GM04504 (cell line): ENCODE measurements at regions not wholly inside any gene's neighbourhood (a gene's known extent, or its start where the extent isn't known, plus 50 kb on each side); places are given as distances from the start of the nearest gene placed in this dataset.

Experiments used
- DNase-seq: peaks from one replicate; pipeline ENCODE4 v3.0.0-alpha.2; 2012; ENCODE audit warnings: low read depth

- DNase-seq: peak; percentile 7
These were observed 395.2 kb upstream of the DCN start for GRCh38 chr12:91577586-91578539.

- DNase-seq: no peak
These were observed 393.8 kb upstream of the DCN start for GRCh38 chr12:91576432-91576831.

GRCh38 chr12:91575630-91576029 is 393.0 kb upstream of the DCN start:
- no peak for DNase-seq

DNA sequence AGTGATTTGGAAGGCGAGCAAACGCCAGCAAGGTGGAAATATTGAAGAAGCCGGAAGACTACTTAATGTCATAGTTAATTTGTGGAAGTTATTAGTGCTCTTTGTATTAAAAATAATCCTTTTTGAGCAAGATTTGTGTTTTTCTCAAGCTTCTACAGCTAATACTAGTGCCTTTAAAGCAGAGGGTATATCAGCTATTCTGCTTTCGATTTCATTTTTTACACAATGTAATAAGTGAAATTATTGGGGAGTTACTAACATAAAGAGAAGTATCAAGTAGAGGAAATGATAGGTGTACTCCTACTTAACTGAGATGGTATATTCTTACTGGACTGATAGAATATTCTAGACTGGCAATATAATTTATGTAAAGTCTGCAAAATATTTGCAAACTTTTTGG is 392.4 kb upstream of the DCN start:
- no peak for DNase-seq

- DNase-seq: no peak
These were observed 391.8 kb upstream of the DCN start for GRCh38 chr12:91574391-91574790.

DNA sequence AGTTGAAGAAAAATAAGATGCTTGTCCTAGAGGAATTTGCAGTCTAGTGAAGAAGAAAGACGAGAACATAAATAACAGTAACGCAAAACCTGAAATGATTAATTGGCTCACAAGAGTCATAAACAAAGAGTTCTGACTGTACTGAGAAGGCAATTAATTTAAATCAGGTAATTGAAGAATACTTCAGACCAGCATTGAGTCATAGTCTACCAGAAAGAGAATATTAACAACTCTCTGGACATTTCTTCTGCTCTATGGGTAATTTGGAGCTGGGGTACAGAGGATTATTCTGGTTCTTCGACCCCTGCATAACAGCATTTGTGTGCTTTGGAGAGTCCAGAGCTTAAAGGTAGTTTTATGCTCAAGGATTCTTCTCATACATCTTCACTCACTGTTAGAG is 390.3 kb upstream of the DCN start:
- DNase-seq: no peak

GRCh38 chr12:91567100-91567485 is 384.5 kb upstream of the DCN start:
- DNase-seq: no peak

DNA sequence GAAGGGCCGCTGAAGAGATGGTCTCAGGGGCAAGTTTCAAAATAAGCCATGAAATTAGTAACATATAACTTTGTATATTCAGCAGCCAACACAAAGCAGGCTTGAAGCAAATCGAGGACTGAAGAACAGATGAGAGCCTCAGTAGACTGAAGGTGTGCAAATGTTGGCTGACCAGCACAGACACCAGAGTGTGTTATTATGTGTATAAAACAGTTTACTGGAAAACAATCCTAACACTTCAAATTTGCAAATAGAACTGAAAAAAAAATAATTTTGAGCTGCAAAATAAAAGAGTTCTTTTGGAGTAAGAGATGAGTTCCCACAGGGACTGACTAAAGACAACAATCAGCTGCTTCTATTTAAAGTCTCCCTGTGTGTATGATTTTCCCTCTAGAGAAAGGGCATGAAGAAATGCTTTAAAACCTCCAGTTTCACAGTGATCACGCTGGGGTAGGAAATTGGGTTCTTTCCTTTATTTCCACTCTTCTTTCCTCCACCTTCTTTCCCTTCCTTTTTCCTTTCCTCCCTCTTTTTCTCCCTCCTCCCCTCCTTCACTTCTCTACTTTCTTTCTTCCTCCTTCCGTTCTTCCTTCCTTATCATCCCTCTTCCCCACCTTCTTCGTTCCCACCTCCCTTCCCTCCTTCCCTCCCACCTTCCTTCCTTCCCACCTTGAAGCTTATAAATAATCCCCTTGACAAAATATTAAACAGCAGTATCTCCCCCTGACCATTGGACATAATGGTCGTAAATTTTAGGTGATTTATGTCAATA is 383.9 kb upstream of the DCN start:
- no peak for DNase-seq

DNA sequence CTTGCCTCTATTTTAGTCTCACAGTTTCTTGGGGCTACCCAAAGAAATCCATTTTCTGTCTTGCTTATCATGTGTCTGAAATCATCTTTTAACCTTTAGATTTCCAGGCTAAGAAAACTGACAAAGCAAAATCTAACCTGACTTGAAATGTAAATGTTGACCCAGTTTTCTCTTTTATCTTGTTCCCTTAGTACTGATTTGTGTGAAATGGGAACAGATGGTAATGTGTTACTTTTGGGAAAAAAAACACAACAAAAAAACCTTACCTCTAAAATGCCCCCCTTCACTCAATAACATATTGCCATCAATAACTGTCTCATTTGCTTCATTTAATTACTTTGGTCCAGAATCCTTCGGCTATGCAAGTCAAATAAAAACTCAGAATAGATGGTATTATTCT is 383.2 kb upstream of the DCN start:
- DNase-seq: no peak

- no peak for DNase-seq
These were observed 382.6 kb upstream of the DCN start for GRCh38 chr12:91565246-91565645.

- DNase-seq: no peak
These were observed 380.6 kb upstream of the DCN start for GRCh38 chr12:91563011-91563765.

- DNase-seq: no peak
These were observed 379.9 kb upstream of the DCN start for GRCh38 chr12:91562476-91562875.

- DNase-seq: no peak
These were observed 379.3 kb upstream of the DCN start for GRCh38 chr12:91561958-91562325.

- DNase-seq: no peak
These were observed 378.8 kb upstream of the DCN start for GRCh38 chr12:91561301-91561957.

- no peak for DNase-seq
These were observed 374.3 kb upstream of the DCN start for GRCh38 chr12:91556909-91557308.

DNA sequence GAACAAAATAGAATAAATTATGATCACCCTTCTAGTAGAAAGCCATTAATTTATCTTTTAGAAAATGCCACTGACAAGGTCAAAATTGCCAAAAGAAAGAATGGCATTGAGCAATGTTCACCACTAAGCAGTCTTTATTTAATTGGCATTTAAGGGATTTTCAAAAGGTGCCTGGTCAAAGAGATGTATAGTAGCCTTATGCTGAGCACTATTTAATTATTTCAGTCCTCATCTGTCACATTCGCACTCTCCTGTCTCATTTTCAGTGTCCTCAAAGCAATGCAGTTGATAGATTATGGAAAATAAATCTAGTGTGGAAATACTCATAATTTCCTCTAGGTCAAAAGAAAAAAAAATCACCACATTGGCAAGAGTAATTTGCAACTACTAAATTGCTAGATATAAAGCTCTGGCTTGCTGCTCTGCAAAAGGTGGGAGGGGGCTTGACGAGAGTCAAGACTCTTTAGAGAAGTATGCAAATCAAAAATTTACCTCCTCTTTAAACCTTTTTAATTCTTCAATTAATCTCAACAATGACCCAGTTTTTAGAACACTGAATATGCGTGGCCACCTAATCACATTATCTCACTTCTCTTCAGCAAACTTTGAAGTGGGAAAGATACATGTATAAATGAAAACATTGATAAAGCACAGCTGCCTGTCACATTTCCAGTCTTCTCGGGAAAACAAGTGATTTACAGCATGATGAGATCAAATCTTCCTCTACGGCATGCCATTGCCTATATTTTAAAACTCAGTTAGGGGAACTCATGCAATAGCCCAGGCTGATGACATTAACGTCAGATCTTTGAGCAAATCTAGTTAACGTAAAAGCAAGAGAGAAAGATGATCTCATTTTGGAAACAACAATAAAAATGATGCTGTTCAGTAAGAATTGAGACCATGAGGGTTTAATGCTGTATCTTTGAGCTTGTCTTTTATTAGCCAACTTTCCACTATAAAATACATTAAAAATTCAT is 373.1 kb upstream of the DCN start:
- DNase-seq: no peak

- DNase-seq: no peak
These were observed 369.3 kb upstream of the DCN start for GRCh38 chr12:91551927-91552326.

GRCh38 chr12:91551242-91551641 is 368.6 kb upstream of the DCN start:
- no peak for DNase-seq

DNA sequence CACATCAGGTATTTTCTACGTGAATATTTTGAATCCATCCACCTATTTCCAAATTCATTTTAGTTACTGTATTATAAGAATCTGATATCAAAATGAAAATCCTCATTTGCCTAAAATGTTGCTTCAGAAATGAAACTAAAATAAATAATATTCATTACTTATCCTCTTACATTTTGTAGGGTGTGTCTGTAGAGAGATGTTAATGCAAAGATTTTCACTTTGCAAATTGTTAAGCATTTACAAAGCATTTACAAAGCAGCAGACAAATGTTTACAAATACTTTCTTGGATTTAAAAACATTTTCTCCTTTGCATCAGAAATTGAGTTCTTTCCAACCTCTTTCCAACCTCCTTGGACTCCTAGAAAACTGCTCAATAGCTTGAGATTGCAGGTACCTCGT is 360.0 kb upstream of the DCN start:
- DNase-seq: no peak

DNA sequence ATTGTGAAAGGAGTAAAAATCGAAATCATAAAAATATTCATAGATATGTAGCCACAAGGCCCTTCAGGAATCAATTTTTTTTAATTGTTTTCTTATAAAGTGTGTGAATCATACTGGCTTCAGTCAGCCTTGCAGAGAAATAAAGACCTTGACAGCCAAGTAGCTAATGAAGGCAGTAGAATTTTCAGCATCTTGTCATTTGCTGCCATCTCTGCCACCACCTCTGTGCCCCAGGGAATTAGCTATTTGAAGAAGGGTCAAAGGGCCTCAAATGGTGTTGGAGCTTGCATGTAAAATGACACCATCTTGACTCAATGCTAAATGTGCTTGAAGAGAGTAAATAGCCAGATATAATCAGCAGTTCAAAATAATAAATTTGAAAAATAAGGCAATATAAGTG is 359.4 kb upstream of the DCN start:
- DNase-seq: no peak

GRCh38 chr12:91538418-91538817 is 355.8 kb upstream of the DCN start:
- no peak for DNase-seq
